Osteocyte (in vitro differentiated cells): ENCODE measurements at regions not wholly inside any gene's neighbourhood (a gene's known extent, or its start where the extent isn't known, plus 50 kb on each side); places are given as distances from the start of the nearest gene placed in this dataset.

Experiments
- DNase-seq: peaks from one replicate; pipeline ENCODE4 v3.0.0; 2021; ENCODE audit warnings: mixed read lengths; ENCODE audit not compliant: unreplicated experiment; ENCODE audit errors: extremely low spot score
- H3K27ac Mint-ChIP-seq: one replicate; pipeline ENCODE4 v1.8.0; 2021; ENCODE audit warnings: mild to moderate bottlenecking, mixed read lengths; ENCODE audit not compliant: unreplicated experiment
- H3K27me3 Mint-ChIP-seq: one replicate; pipeline ENCODE4 v1.8.0; 2021; ENCODE audit warnings: mixed read lengths; ENCODE audit not compliant: unreplicated experiment
- H3K36me3 Mint-ChIP-seq: one replicate; pipeline ENCODE4 v1.8.0; 2021; ENCODE audit warnings: mixed read lengths; ENCODE audit not compliant: unreplicated experiment
- H3K4me1 Mint-ChIP-seq: one replicate; pipeline ENCODE4 v1.8.0; 2021; ENCODE audit warnings: mixed read lengths; ENCODE audit not compliant: unreplicated experiment
- H3K4me3 Mint-ChIP-seq: one replicate; pipeline ENCODE4 v1.8.0; 2021; ENCODE audit warnings: mild to moderate bottlenecking, moderate library complexity, mixed read lengths; ENCODE audit not compliant: unreplicated experiment
- H3K9me3 Mint-ChIP-seq: one replicate; pipeline ENCODE4 v1.8.0; 2021; ENCODE audit warnings: mixed read lengths; ENCODE audit not compliant: unreplicated experiment
- TF ChIP-seq, protein P1 (sequence below): fragments of 200-600 bp; sonication (generic); IDR thresholded peaks from 2 replicates; pipeline ENCODE4 v1.5.0; 2021; ENCODE audit warnings: antibody characterized with exemption, mild to moderate bottlenecking, moderate library complexity

- no peaks in the 10 kb centered on the region for H3K36me3 Mint-ChIP-seq
- H3K9me3 Mint-ChIP-seq: no peaks in the 10 kb centered on the region
- H3K4me3 Mint-ChIP-seq: no peak overlapping the region
- DNase-seq: no peak
- H3K4me1 Mint-ChIP-seq: no peaks in the 10 kb centered on the region
- TF ChIP-seq, protein P1, sequence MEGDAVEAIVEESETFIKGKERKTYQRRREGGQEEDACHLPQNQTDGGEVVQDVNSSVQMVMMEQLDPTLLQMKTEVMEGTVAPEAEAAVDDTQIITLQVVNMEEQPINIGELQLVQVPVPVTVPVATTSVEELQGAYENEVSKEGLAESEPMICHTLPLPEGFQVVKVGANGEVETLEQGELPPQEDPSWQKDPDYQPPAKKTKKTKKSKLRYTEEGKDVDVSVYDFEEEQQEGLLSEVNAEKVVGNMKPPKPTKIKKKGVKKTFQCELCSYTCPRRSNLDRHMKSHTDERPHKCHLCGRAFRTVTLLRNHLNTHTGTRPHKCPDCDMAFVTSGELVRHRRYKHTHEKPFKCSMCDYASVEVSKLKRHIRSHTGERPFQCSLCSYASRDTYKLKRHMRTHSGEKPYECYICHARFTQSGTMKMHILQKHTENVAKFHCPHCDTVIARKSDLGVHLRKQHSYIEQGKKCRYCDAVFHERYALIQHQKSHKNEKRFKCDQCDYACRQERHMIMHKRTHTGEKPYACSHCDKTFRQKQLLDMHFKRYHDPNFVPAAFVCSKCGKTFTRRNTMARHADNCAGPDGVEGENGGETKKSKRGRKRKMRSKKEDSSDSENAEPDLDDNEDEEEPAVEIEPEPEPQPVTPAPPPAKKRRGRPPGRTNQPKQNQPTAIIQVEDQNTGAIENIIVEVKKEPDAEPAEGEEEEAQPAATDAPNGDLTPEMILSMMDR: no peak
- H3K27me3 Mint-ChIP-seq: no peaks in the 10 kb centered on the region
- H3K27ac Mint-ChIP-seq: no peak overlapping the region
Measured at GRCh38 chr3:18650731-18651130, 225.6 kb upstream of the SATB1 start.

DNA sequence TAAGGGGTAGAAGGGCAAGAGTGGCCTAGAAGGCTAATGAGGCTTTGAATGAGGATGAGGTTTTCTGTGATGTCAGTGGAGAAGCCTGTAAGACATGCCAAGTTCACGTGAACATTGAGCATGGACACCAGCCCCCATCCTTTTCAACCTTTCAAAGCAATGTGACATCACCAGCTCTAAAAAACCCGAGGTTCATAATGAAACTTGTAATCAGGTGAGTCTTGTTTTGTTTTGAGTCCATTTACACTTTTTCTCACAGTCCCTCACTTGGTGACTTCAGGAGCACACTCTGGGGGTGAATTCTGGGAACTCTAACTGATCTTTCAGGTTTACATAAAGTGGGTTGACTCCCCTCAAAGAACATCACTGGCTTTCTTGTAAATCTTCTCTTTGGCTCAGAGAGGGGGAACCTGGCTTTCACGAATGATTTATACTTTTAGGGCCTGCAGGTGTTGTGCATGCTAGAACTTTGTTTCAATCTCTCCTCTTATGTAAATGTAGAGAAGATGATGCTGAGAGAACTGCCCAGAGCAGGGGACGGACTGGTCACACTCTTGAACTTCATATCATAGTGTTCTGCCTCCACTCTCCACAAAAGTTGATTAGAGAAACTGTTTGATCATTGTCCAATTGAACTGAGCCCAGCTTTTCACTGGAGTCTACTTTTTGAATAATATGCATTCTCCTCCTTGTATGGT is 224.7 kb upstream of the SATB1 start:
- TF ChIP-seq, protein P1: no peak
- Mint-ChIP-seq H3K9me3 (no peaks in the 10 kb centered on the region), H3K36me3 (no peaks in the 10 kb centered on the region), H3K4me3 (no peak overlapping the region), H3K27ac (no peak overlapping the region), H3K27me3 (no peaks in the 10 kb centered on the region), H3K4me1 (no peaks in the 10 kb centered on the region)
- no peak for DNase-seq

- Mint-ChIP-seq H3K4me1 (no peaks in the 10 kb centered on the region), H3K27me3 (no peaks in the 10 kb centered on the region), H3K9me3 (no peaks in the 10 kb centered on the region), H3K27ac (no peak overlapping the region), H3K36me3 (no peaks in the 10 kb centered on the region), H3K4me3 (no peak overlapping the region)
- TF ChIP-seq, protein P1: no peak
- no peak for DNase-seq
Measured at GRCh38 chr3:18648868-18649462, 223.8 kb upstream of the SATB1 start.

DNA sequence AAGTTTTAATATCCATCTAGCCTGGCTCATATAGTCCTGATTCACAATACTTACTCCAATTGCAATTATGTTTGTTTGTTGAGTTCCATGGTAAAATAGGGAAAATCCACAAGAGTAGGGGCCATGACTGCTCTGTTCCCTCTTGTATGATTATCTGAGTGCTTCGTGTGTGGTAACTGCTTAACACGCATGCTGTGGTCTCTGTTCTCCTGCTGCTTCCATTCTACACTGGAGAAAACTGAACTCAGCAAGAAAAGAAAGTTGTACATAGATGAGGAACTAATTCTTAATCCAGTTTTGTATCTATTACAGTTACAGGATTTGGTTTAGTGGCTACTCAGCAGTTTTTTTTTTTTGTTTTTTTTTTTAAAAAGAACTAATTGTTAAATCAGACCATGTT is 223.0 kb upstream of the SATB1 start:
- Mint-ChIP-seq H3K27ac (no peak overlapping the region), H3K9me3 (no peaks in the 10 kb centered on the region), H3K4me1 (no peaks in the 10 kb centered on the region), H3K27me3 (no peaks in the 10 kb centered on the region), H3K4me3 (no peak overlapping the region), H3K36me3 (no peaks in the 10 kb centered on the region)
- DNase-seq: no peak
- TF ChIP-seq, protein P1: no peak

- H3K9me3 Mint-ChIP-seq: no peaks in the 10 kb centered on the region
- no peak for DNase-seq
- no peaks in the 10 kb centered on the region for H3K4me1 Mint-ChIP-seq
- TF ChIP-seq, protein P1: no peak
- H3K36me3 Mint-ChIP-seq: no peaks in the 10 kb centered on the region
- H3K4me3 Mint-ChIP-seq: no peak overlapping the region
- H3K27me3 Mint-ChIP-seq: no peaks in the 10 kb centered on the region
- no peak overlapping the region for H3K27ac Mint-ChIP-seq
Measured at GRCh38 chr3:18645619-18646018, 220.5 kb upstream of the SATB1 start.
